Liver (tissue), 8 donors: ENCODE measurements at regions not wholly inside any gene's neighbourhood (a gene's known extent, or its start where the extent isn't known, plus 50 kb on each side); places are given as distances from the start of the nearest gene placed in this dataset.

Experiments
- DNase-seq: peaks from one replicate; pipeline ENCODE4 v3.0.0-alpha.2; 2017; ENCODE audit warnings: low spot score
- H3K27ac ChIP-seq, 2 donors: one replicate each; pipeline ENCODE4 v1.7.0; 2013; ENCODE audit warnings: inconsistent platforms in 2 of 2, low read length in 2 of 2, control low read depth in 1 of 2, low read depth in 1 of 2, mild to moderate bottlenecking in 1 of 2
- H3K27me3 ChIP-seq, 4 donors: one replicate each; pipeline versions ENCODE4 v1.6.1 to v1.7.0; 2013; ENCODE audit warnings: low read length in 3 of 4, inconsistent platforms in 1 of 4, mild to moderate bottlenecking in 1 of 4, moderate library complexity in 1 of 4; ENCODE audit not compliant: control insufficient read depth in 4 of 4, insufficient read depth in 4 of 4
- H3K36me3 ChIP-seq, 4 donors: one replicate each; pipeline versions ENCODE4 v1.6.1 to v1.7.0; 2013; ENCODE audit warnings: low read length in 3 of 4, mild to moderate bottlenecking in 3 of 4, low read depth in 1 of 4, moderate library complexity in 1 of 4; ENCODE audit not compliant: control insufficient read depth in 4 of 4, insufficient read depth in 3 of 4
- H3K4me1 ChIP-seq, 4 donors: one replicate each; pipeline versions ENCODE4 v1.6.1 to v1.7.0; 2013; ENCODE audit warnings: low read length in 3 of 4, mild to moderate bottlenecking in 3 of 4, moderate library complexity in 1 of 4; ENCODE audit not compliant: control insufficient read depth in 4 of 4, insufficient read depth in 4 of 4
- H3K4me3 ChIP-seq, 3 donors: one replicate each; pipeline versions ENCODE4 v1.6.1 to v1.7.0; 2013; ENCODE audit warnings: low read length in 3 of 3, control low read depth in 1 of 3, low read depth in 1 of 3, mild to moderate bottlenecking in 1 of 3
- H3K9ac ChIP-seq, 2 donors: one replicate each; pipeline ENCODE4 v1.7.0; 2013; ENCODE audit warnings: low read length in 2 of 2, mild to moderate bottlenecking in 2 of 2, moderate library complexity in 2 of 2, control low read depth in 1 of 2, low read depth in 1 of 2
- H3K9me3 ChIP-seq, 4 donors: one replicate each; pipeline versions ENCODE4 v1.6.1 to v1.7.0; 2013; ENCODE audit warnings: low read length in 3 of 4; ENCODE audit not compliant: control insufficient read depth in 4 of 4
- ATF3 ChIP-seq: IDR thresholded peaks from 2 replicates; pipeline ENCODE4 v1.6.1; 2016; ENCODE audit warnings: antibody characterized with exemption
- EGR1 ChIP-seq, 2 donors: IDR thresholded peaks; 2 replicates each; pipeline ENCODE4 v1.6.1; 2016 to 2018; ENCODE audit warnings: antibody characterized with exemption in 2 of 2, low read depth in 2 of 2
- FOXA2 ChIP-seq: IDR thresholded peaks from 2 replicates; pipeline ENCODE4 v1.6.1; 2016; ENCODE audit warnings: antibody characterized with exemption
- GABPA ChIP-seq, 2 donors: IDR thresholded peaks in 1 of 2; conservative IDR thresholded peaks in 1 of 2; 2 replicates each; pipeline ENCODE4 v1.6.1; 2016; ENCODE audit warnings: antibody characterized with exemption in 2 of 2, mild to moderate bottlenecking in 1 of 2, moderate library complexity in 1 of 2
- HNF4A ChIP-seq, 2 donors: conservative IDR thresholded peaks; 2 replicates each; pipeline ENCODE4 v1.6.1; 2016; ENCODE audit warnings: antibody characterized with exemption in 2 of 2, mild to moderate bottlenecking in 2 of 2
- HNF4G ChIP-seq: IDR thresholded peaks from 2 replicates; pipeline ENCODE4 v1.6.1; 2016; ENCODE audit warnings: antibody characterized with exemption
- JUND ChIP-seq, 2 donors: IDR thresholded peaks; 2 replicates each; pipeline ENCODE4 v1.6.1; 2016; ENCODE audit warnings: antibody characterized with exemption in 2 of 2
- NR2F2 ChIP-seq: IDR thresholded peaks from 2 replicates; pipeline ENCODE4 v1.6.1; 2016; ENCODE audit warnings: antibody characterized with exemption
- RAD21 ChIP-seq, 2 donors: IDR thresholded peaks; 2 replicates each; pipeline ENCODE4 v1.6.1; 2016; ENCODE audit warnings: antibody characterized with exemption in 2 of 2, mild to moderate bottlenecking in 2 of 2
- REST ChIP-seq: IDR thresholded peaks from 2 replicates; pipeline ENCODE4 v1.6.1; 2016; ENCODE audit warnings: antibody characterized with exemption, mild to moderate bottlenecking
- RXRA ChIP-seq, 2 donors: IDR thresholded peaks; 2 replicates each; pipeline ENCODE4 v1.6.1; 2017 to 2018; ENCODE audit warnings: antibody characterized with exemption in 2 of 2, mild to moderate bottlenecking in 1 of 2
- SP1 ChIP-seq: IDR thresholded peaks from 2 replicates; pipeline ENCODE4 v1.6.1; 2018; ENCODE audit warnings: antibody characterized with exemption, mild to moderate bottlenecking
- TAF1 ChIP-seq: conservative IDR thresholded peaks from 2 replicates; pipeline ENCODE4 v1.6.1; 2016; ENCODE audit warnings: antibody characterized with exemption, mild to moderate bottlenecking
- YY1 ChIP-seq: IDR thresholded peaks from 2 replicates; pipeline ENCODE4 v1.6.1; 2016; ENCODE audit warnings: antibody characterized with exemption, mild to moderate bottlenecking
- WGBS: extraction: QIAGEN DNeasy Blood & Tissue Kit; methylation state at CpG from one replicate; pipeline ENCODE4 v1.1.7; 2013; 5-methylcytosine and 5-hydroxymethylcytosine counted together
- TF ChIP-seq, protein P1 (sequence below): IDR thresholded peaks from 2 replicates; pipeline ENCODE4 v1.6.1; 2016; ENCODE audit warnings: antibody characterized with exemption
- TF ChIP-seq, protein P2 (sequence below): IDR thresholded peaks from 2 replicates; pipeline ENCODE4 v1.6.1; 2016; ENCODE audit warnings: antibody characterized with exemption
- TF ChIP-seq, protein P3 (sequence below): fragments of 150-350 bp; IDR thresholded peaks from 2 replicates; pipeline ENCODE4 v1.5.1; 2017; ENCODE audit warnings: improper control_type of control experiment, low read depth, low read length; ENCODE audit not compliant: missing input control
- donor health status: healthy.
- donor health status: healthy.
- donor health status: healthy.
- donor health status: healthy.
- donor health status: healthy.

GRCh38 chr15:81555346-81555745, 181.3 kb upstream of the TMC3 start:
- Histone ChIP-seq H3K4me3 (no peak overlapping the region), H3K27me3 (no peaks in the 10 kb centered on the region), H3K4me1 (no peaks in the 10 kb centered on the region), H3K36me3 (no peaks in the 10 kb centered on the region), H3K9ac (no peak overlapping the region), H3K9me3 (no peaks in the 10 kb centered on the region), H3K27ac (no peak overlapping the region)
- WGBS: 96% methylated on average over 4 of the region's 4 CpGs
- no peak for DNase-seq
- TF ChIP-seq RXRA (IDR thresholded peaks at IDR 0.05) (no peak), HNF4A (conservative IDR thresholded peaks at IDR 0.05) (no peak), FOXA2 (no peak), JUND (IDR thresholded peaks at IDR 0.05) (no peak), REST (no peak), RAD21 (IDR thresholded peaks at IDR 0.05) (no peak)
- TF ChIP-seq, protein P1, sequence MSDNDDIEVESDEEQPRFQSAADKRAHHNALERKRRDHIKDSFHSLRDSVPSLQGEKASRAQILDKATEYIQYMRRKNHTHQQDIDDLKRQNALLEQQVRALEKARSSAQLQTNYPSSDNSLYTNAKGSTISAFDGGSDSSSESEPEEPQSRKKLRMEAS: no peak
- TF ChIP-seq, protein P2, sequence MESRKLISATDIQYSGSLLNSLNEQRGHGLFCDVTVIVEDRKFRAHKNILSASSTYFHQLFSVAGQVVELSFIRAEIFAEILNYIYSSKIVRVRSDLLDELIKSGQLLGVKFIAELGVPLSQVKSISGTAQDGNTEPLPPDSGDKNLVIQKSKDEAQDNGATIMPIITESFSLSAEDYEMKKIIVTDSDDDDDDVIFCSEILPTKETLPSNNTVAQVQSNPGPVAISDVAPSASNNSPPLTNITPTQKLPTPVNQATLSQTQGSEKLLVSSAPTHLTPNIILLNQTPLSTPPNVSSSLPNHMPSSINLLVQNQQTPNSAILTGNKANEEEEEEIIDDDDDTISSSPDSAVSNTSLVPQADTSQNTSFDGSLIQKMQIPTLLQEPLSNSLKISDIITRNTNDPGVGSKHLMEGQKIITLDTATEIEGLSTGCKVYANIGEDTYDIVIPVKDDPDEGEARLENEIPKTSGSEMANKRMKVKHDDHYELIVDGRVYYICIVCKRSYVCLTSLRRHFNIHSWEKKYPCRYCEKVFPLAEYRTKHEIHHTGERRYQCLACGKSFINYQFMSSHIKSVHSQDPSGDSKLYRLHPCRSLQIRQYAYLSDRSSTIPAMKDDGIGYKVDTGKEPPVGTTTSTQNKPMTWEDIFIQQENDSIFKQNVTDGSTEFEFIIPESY: no peak

DNA sequence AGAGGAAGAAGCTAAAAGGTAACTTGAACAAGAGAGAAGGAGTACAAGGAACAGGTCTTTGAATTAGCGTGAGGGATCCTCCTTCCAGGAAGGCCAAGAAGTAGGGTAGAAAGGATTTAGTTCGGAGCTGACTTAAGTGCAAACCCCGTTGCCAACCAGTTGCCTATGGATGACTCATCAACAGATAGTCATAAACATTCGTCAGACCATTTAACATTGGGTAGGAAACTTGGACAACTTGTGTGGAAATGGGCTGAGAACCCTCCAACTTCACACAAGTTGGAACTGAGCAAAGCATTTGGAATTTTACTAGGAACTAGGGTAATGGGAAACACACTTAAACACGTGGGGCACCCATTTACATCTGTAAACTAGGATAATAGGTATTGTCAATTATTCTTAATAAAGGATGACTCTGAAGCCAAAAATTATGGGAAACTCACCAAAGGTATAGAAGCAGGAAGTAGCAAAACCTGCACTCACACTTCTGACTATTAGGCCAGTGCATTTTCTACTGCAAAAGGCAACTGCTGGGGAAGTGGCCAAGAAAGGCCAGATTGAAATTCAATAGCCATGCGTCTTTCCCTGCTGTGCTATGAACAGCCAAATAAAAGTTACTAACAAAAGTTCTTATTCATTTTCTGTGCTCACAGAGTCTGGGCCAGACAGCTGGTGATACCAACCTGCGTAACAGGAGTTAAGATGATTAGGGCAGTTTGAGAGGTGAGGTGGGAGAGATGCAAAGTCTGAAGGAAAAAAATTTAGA, 174.5 kb upstream of the TMC3 start:
- no peaks in the 10 kb centered on the region for H3K9me3 ChIP-seq
- no peaks in the 10 kb centered on the region for H3K4me1 ChIP-seq
- no peak for DNase-seq
- H3K4me3 ChIP-seq: no peak overlapping the region
- H3K36me3 ChIP-seq: no peaks in the 10 kb centered on the region
- H3K9ac ChIP-seq: no peak overlapping the region
- H3K27me3 ChIP-seq: no peaks in the 10 kb centered on the region
- H3K27ac ChIP-seq: no peak overlapping the region
- TF ChIP-seq SP1: no peak
- no peak for TF ChIP-seq YY1
- TF ChIP-seq RAD21 (IDR thresholded peaks at IDR 0.05): no peak
- no peak for TF ChIP-seq EGR1 (IDR thresholded peaks at IDR 0.05; ENCODE audit: low read depth in 2 of 2)
- TF ChIP-seq, protein P3, sequence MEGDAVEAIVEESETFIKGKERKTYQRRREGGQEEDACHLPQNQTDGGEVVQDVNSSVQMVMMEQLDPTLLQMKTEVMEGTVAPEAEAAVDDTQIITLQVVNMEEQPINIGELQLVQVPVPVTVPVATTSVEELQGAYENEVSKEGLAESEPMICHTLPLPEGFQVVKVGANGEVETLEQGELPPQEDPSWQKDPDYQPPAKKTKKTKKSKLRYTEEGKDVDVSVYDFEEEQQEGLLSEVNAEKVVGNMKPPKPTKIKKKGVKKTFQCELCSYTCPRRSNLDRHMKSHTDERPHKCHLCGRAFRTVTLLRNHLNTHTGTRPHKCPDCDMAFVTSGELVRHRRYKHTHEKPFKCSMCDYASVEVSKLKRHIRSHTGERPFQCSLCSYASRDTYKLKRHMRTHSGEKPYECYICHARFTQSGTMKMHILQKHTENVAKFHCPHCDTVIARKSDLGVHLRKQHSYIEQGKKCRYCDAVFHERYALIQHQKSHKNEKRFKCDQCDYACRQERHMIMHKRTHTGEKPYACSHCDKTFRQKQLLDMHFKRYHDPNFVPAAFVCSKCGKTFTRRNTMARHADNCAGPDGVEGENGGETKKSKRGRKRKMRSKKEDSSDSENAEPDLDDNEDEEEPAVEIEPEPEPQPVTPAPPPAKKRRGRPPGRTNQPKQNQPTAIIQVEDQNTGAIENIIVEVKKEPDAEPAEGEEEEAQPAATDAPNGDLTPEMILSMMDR: no peak
- no peak for TF ChIP-seq GABPA (IDR thresholded peaks at IDR 0.05 in 1 of 2, conservative IDR thresholded peaks at IDR 0.05 in 1 of 2)
- TF ChIP-seq HNF4G: no peak
- TF ChIP-seq FOXA2: no peak
- TF ChIP-seq, protein P1: no peak
- TF ChIP-seq NR2F2: no peak
- TF ChIP-seq ATF3: no peak
- no peak for TF ChIP-seq JUND (IDR thresholded peaks at IDR 0.05)
- TF ChIP-seq, protein P2: no peak
- no peak for TF ChIP-seq TAF1
- 90% methylated on average over 7 of the region's 7 CpGs for WGBS
